ENCODE measurements at regions not wholly inside any gene's neighbourhood (a gene's known extent, or its start where the extent isn't known, plus 50 kb on each side); places are given as distances from the start of the nearest gene placed in this dataset.

DNA sequence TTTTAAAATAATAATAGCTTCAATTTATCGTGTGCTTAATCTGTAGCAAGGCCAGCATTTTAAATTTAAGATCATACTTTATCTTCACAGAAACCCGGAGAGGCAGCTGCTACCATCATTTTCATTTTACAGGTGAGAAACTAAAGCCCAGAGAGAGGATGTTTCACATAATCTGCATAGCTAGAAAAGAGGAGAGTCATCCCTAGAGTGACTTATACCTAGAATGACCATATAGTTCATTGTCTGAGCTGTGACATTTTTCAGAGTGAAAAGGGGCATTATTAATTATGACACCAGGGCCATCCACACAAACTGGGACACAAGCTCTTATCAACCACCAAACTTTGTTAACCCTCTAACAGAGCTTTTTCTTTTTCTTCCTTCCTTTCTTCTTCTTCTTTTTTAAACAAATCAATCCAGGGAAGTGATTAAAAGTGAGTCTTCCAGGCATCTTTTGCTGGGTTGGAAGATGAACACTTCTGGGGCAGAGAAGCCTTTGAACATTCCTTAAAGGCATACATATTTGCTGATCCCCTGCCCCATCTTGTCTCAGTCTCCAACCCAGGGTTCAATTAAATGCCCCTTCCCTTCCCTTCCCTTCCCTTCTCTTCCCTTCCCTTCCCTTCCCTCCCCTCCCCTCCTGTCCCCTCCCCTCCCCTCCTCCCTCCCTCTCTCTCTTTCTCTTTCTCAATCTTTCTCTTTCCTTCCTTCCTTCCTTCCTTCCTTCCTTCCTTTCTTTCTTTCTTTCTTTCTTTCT lies 272.5 kb upstream of the JAG1 start:
- DNase-seq (ENCODE audit: extremely low read depth, insufficient read length) = no peak
- no peaks in the 10 kb centered on the region for H3K27me3 ChIP-seq (replicated peaks; ENCODE audit: control insufficient read depth, insufficient read depth, low read length)
- TF ChIP-seq, protein P1, sequence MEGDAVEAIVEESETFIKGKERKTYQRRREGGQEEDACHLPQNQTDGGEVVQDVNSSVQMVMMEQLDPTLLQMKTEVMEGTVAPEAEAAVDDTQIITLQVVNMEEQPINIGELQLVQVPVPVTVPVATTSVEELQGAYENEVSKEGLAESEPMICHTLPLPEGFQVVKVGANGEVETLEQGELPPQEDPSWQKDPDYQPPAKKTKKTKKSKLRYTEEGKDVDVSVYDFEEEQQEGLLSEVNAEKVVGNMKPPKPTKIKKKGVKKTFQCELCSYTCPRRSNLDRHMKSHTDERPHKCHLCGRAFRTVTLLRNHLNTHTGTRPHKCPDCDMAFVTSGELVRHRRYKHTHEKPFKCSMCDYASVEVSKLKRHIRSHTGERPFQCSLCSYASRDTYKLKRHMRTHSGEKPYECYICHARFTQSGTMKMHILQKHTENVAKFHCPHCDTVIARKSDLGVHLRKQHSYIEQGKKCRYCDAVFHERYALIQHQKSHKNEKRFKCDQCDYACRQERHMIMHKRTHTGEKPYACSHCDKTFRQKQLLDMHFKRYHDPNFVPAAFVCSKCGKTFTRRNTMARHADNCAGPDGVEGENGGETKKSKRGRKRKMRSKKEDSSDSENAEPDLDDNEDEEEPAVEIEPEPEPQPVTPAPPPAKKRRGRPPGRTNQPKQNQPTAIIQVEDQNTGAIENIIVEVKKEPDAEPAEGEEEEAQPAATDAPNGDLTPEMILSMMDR (IDR thresholded peaks at IDR 0.05; ENCODE audit: insufficient read depth, low read length, poor library complexity, severe bottlenecking) = no peak
- H3K4me3 ChIP-seq (replicated peaks; ENCODE audit: low read depth, low read length) = no peak overlapping the region
- H3K36me3 ChIP-seq (ENCODE audit: control insufficient read depth, insufficient read depth, low read length) = no peaks in the 10 kb centered on the region

DNA sequence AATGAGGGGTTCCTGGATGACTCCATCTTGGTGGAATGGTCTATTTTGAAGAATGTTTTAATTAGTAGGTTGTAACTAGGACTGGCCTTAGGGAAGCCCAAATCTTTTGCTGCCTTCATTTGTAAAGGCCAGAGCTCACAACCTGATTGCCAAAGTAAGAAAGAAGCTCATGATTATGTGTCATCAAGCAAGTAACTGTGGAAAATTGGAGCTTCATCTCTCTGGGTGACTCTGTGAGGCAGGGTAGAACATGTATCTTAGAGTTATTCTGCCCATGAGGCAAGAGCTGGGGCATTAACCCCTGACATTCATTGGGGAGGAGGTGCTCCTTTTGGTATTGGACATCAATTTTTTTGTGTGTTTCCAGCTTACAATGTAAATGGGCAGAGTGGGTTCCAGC lies 273.9 kb upstream of the JAG1 start:
- no peak for DNase-seq (ENCODE audit: extremely low read depth, insufficient read length)
- TF ChIP-seq, protein P1 (IDR thresholded peaks at IDR 0.05; ENCODE audit: insufficient read depth, low read length, poor library complexity, severe bottlenecking) = no peak
- Histone ChIP-seq H3K4me3 (replicated peaks; ENCODE audit: low read depth, low read length) (no peak overlapping the region), H3K27me3 (replicated peaks; ENCODE audit: control insufficient read depth, insufficient read depth, low read length) (no peaks in the 10 kb centered on the region), H3K36me3 (ENCODE audit: control insufficient read depth, insufficient read depth, low read length) (no peaks in the 10 kb centered on the region)

DNA sequence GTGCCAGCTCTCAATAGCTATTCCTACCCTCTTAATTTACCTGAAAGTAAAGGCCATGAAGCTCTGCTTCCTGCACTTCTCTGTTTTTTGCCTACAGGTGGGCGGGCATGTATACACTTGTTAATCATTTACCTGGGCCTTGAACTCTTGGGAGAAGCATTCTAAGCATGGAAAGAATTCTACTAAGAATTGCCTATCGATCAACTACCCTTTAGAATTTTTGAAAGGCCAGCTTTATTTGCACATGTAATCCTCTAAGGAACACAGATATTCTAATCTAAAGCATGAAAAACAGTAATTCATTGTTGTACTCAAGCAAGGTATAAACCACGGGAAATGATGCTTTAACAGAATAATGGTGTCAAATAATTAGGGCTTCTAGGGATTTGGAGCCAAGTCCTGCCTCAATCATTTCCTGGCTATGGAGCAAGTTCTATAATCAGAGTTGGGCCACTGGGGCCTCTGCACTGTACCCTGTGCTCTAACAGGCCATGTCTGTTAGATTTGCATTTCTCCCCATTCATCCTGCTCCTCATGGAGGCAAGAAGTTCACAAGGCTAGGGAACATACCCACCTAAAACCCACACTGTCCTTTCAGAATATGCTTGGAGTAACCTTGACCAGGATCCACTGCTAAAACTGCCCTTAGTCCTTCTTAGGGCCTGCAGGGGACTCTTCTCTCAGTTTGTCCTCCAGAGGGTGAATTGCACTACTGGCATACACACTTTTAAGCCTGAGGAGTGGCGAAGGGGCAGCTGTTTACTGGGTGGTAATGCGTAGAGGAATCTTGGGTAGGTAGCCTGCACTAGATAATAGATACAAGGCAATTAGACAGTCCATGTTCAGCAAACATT lies 276.4 kb upstream of the JAG1 start:
- no peak for DNase-seq (ENCODE audit: extremely low read depth, insufficient read length)
- TF ChIP-seq, protein P1 (IDR thresholded peaks at IDR 0.05; ENCODE audit: insufficient read depth, low read length, poor library complexity, severe bottlenecking) = no peak
- no peaks in the 10 kb centered on the region for H3K36me3 ChIP-seq (ENCODE audit: control insufficient read depth, insufficient read depth, low read length)
- no peaks in the 10 kb centered on the region for H3K27me3 ChIP-seq (replicated peaks; ENCODE audit: control insufficient read depth, insufficient read depth, low read length)
- H3K4me3 ChIP-seq (replicated peaks; ENCODE audit: low read depth, low read length) = no peak overlapping the region

DNA sequence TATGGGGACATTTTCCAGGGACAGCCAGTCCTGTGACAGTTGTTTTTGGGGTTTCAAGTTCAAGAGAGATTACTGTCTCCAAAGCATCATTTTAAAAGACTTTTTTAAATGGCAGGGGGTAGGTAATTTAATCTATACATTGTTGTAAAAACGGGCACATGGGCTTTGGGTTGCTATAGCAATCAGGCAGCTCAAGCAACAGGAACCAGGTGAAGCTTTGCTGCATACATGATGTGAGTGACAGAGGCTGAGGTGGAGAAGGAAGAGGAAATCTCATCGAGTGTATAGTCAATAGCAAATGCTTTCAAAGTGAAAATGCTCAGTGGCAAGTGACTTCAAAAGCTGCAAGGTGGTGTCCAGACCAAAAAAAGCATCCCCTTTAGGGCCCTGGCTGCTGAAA lies 277.4 kb upstream of the JAG1 start:
- no peaks in the 10 kb centered on the region for H3K36me3 ChIP-seq (ENCODE audit: control insufficient read depth, insufficient read depth, low read length)
- TF ChIP-seq, protein P1 (IDR thresholded peaks at IDR 0.05; ENCODE audit: insufficient read depth, low read length, poor library complexity, severe bottlenecking) = no peak
- H3K4me3 ChIP-seq (replicated peaks; ENCODE audit: low read depth, low read length) = no peak overlapping the region
- DNase-seq (ENCODE audit: extremely low read depth, insufficient read length) = no peak
- no peaks in the 10 kb centered on the region for H3K27me3 ChIP-seq (replicated peaks; ENCODE audit: control insufficient read depth, insufficient read depth, low read length)

DNA sequence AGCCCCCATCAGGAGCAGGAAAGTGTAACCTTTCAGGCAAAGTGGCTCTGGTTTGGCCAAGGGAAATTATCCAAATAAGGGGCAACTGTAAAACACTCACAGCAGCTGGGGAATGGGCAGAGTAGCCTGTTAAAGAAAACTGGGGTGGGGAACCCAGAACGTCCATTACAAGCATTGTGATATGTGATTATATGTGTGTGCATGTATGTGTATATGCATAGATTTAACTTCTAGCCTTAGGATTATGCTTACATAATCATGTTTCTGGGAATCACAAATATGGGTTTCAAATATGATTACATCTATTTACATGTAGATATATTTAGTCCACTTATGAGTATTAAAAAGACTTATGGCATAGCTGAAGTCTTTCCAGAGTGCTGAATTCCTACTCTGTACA lies 278.1 kb upstream of the JAG1 start:
- no peak for DNase-seq (ENCODE audit: extremely low read depth, insufficient read length)
- TF ChIP-seq, protein P1 (IDR thresholded peaks at IDR 0.05; ENCODE audit: insufficient read depth, low read length, poor library complexity, severe bottlenecking) = no peak
- Histone ChIP-seq H3K27me3 (replicated peaks; ENCODE audit: control insufficient read depth, insufficient read depth, low read length) (no peaks in the 10 kb centered on the region), H3K4me3 (replicated peaks; ENCODE audit: low read depth, low read length) (no peak overlapping the region), H3K36me3 (ENCODE audit: control insufficient read depth, insufficient read depth, low read length) (no peaks in the 10 kb centered on the region)
